ENCODE measurements at regions not wholly inside any gene's neighbourhood (a gene's known extent, or its start where the extent isn't known, plus 50 kb on each side); places are given as distances from the start of the nearest gene placed in this dataset.

DNA sequence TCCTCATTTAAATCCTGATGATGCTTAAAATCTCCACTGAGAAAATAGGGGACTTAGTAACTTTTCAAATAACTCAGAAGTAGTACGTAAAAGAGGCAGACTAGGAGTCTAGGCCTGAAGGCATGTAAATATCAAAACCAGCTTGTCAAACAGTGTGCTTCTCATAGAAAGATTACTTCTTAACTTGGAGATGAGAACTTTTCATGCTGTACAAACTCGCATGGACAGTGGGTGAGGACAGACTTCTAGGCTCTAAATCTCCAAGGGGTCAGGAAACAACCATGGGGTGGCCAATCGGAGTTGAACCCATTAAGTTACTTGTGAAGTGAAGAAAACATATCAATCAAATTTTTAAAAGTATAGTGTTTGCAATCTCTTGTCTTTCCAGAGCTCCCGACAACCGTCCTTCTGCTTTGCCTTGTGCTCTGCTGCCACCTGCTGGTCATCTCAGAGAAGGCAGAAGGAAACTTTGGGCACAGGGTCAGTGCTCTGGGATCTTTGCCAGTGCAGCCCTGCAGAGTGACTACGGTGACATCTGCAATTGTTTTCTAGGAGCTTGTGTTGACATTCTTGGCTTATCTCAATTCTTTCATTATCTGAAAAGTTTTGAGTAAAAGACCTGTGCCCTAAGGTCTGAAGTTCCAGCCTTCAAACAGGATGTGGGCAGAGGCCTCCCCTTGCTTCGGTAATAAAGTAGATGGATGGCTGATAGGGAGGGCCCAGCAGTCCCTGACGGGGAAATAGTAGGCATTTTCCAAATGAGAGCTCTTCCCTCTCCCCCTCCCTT lies 105.1 kb upstream of the PDE4B start:
- DNase-seq: peak; percentile 66

DNA sequence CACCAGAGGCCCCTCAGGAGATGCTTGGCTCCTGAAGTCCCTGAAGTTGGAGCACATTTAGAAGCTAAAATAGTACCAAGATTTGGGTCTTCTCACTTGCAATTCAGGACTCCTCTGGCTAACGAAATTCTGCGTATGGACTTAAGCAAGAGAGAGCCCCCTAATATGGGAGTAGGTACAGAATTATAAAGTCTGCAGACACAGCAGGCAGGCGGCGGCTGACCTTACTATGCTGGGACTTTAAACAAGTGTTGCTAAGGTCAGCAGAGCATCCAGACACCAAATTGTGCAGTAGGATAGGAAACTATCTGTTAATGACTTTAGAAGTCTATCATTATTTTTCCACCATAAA lies 104.5 kb upstream of the PDE4B start:
- DNase-seq: no peak

DNA sequence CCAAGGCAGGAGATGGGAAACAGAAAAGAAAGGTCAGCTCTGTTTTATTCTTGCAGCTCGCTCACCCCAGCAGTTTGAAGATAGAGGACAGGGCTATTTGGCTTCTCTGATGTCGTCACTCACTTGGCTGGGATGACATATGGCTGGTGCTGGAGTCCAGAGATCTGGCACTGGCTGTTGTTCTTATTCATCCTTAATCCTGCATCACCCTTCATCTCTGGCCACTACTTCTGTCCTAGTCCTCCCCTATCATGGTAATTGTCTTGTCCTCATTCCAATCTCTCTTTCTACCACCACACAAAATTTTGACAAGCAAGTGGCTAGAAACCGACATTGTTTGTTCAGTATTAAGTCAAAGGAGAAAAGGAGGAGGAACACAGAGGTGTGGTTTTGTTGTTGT lies 103.8 kb upstream of the PDE4B start:
- DNase-seq: no peak

DNA sequence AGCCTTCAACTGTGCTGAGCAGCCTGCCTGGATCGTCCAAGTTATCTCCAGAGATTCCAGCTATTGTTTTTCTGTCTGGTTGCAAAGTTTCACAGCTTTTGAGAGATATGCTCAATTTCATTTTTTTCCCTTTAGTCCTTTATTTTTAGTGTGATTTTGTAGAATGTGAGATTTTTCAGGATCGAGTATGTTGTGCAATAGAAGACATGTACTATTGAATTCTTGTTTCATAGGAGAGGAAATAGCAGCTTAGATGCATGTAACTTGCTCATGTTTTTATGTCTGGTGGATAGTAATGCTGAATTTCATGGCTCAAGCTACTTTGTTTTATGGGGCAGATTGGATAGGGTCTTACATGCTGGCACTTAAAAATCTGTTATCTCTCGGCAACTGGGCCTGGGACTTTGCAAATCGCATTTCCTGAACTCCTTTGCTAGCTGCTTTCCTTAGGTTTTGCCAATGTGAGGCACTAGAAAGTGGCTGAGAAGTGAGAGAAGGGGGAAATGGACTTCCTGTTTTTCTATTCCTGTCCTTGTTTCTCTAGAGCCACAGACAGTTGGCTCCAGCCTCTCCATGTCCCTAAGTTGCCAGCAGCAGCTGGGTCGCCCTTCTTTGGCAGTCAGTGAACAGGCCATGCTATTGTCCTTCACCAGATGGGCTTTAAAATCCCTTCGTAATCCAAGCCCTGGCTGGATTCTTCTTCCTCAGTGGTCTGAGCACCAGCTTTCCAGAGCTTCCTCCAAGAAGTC lies 101.4 kb upstream of the PDE4B start:
- no peak for DNase-seq

DNA sequence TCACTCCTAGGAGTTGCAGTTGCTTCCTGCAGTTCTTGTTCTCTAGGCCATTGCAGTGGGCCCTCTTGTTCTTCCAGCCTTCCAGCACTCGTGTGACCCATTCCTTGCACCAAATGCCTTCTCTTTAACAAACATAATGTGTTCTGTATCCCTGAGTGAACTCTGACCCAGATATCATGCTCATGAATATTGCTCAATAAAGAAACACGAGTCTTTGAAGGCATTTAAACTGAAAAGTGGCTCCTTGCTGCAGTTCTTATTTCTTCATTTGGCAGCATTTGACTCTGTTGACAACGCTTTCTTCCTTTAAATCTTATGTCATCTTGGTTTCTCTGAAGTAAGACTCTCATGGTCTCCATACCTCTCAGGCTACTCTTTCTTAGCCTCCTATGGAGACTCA lies 100.7 kb upstream of the PDE4B start:
- DNase-seq: no peak

DNA sequence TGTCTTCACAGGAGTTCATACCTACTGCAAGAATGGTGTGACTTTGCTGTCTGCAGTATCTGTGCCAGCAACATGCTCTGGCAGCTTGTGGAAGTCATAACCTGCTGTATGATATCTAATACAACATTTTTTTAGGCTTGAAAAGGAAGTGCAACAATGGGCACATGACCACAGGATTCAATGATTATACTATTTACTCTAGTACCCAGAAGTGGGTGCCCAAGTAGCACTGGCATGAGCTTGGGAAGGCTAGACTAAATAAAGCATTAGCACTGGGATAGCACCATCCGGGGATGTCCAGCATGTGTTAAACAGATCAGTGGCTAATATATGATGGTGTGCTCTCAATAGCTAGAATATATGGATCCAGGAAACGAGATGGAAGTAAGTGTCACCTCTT lies 98.6 kb upstream of the PDE4B start:
- DNase-seq: no peak

DNA sequence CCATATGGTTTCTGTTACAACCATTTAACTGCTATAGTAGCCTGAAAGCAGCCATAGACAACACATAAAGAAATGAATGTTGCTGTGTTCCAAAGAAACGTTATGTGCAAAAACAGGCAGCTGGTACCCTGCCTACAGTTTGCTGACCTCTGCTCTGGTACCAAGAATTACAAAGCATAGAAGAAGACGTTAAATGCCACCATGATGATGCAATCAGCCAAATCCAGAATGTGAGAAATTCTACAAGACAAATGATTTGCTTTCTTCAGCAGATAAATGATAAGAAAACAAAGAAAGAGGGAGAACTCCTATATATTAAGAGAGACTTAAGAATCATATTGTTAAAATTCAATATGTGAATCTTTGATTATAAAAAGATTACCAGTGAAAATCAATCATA lies 97.8 kb upstream of the PDE4B start:
- DNase-seq: no peak

DNA sequence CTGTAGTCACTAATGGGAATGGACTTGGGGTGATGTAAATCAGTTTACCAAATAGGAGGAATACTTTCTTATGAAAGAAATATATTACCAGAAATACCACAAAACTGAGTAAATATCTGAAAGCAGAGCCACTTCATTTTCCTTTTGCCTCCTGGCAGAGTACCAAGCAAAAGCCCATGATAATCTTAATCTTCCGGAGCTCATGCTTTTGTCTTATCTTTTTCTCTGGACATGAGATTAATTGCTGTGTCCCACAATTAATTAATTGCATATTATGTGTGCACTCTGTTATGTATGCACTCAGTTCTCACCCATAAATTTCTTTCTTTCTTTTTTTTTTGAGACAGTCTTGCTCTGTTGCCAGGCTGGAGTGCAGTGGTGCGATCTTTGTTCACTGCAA lies 94.1 kb upstream of the PDE4B start:
- DNase-seq: no peak

DNA sequence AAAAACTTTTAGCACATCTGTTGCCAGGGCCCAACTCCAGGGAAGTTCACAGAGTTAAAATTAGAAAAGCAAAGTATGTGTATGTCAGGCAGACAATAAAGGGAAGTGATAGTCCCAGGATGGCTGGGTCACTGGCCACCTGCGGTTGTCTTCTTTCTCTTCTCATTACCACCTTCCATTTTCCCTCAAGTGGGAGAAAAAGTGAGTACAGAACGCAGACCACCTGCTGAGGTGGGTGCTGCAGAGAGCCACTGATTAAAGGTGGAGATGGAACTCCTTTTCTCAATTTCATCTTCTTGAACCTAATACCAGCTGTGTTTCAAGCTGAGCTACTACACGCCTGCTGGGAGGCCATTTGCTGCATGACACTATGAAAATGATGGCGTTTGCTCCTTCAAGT lies 88.8 kb upstream of the PDE4B start:
- no peak for DNase-seq

DNA sequence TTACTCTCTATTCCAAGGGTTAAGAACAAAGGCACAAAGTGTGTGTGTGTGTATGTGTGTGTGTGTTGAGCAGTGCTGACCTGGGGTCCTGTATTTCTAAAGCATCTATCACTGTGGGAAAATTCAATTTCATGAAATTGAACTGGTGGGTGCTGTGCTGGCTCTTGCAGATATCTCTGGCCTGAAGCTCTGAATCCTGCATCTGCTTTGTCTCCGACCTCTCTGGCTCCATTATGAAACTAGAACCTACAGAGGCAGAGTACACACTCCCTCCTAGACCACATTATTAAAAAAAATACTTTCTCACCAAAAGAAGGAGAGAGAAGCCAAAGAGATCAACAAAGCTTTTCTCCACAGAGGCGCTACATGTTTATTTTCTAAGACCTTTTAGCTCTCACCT lies 88.4 kb upstream of the PDE4B start:
- no peak for DNase-seq

DNA sequence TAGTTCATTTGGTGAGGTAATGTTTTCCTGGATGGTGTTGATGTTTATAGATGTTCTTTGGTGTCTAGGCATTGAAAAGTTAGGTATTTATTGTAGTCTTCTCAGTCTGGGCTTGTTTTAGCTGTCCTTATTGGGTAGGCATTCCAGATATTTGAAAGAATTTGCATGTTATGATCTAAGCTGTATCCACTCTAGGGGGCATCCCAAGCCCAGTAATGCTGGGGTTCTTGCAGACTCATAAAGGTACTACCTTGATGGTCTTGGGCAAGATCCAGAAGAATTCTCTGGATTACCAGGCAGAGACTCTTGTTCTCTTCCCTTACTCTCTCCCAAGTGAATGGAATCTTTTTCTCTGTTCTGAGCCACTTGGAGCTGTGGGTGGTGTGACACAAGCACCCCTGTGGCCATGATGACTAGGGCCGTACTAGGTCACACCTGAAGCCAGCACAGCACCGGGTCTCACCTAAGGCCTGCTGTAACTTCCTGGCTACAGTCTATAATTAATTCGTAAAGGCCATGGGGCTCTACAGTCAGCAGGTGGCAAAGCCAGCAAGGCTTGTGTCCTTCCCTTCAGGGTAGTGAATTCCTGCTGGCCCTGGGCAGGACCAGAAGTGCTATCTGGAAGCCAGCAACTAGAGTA lies 74.8 kb upstream of the PDE4B start:
- DNase-seq: no peak

DNA sequence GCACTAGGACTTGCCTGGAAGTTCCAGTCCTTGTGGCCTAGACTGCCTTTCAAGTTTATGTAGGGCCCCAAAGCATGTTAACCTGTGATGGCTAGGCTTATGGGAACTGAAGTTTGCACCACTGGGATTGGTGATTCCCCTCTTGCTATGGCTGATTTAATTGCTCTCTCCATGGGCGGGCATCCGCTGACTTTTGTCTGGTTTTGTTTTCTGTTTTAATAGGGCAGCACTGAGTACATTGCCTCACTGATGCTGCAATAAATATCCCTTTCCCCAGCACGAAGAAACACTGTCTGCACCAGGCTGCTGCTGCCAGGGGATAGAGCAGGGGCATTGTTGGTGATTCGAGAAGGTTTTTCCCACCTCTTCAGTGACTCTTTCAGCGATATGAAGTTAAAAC lies 73.3 kb upstream of the PDE4B start:
- DNase-seq: no peak

DNA sequence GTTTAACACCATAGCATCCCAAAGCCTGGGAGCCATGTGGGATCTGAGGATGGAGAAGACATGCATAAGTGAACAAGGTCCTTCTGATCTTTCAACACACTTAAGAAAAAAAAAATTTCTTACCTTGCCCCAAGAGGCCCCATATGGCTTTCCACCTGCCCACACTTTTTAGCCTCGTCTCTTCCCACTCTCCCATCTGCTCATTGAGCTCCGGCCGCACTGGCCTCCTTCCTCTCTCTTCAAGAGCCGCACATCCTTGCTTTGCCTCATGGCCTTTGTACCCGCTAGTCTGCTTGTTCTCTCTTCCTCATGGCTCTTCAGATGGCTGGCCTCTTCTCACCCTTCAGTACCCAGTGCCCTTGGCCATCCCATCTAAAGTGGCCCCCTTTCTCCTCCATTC lies 70.2 kb upstream of the PDE4B start:
- no peak for DNase-seq

DNA sequence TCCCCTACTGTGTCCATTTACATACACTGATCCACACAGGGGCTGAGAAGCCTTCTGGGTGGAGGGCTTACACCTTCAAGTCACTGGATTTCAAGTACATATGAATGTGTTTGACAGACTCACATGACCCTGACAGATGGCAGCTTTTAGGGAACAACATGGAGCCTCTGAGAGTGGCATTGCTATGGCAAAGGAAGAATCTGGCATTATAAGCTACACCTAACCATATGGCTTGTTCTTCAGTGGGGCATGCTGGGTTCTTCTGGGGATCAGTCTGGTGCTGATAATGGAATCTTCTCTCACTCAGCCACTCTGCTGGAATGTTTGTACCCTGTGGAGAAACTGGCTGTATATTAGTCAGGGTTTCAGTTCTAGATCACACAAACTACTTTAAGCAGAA lies 68.5 kb upstream of the PDE4B start:
- no peak for DNase-seq

DNA sequence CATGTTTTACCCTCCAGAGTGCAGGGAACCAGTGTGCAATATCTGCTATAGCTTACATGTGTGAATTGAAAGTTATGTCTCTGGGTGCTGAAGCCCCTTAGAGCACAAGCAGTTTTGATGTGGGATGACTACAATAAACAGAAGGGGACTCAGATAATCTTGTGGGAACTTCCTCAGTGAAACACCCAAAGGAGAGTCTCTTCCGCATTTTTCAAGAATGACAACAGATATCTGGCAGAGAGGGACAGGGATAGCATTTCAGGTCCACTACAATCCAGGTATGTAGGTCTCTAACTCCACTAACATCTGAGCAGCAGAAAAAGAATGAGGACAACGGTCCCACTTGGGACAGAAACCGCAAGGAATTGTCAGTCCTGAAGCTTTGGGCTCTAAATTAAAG lies 67.6 kb upstream of the PDE4B start:
- DNase-seq: no peak

DNA sequence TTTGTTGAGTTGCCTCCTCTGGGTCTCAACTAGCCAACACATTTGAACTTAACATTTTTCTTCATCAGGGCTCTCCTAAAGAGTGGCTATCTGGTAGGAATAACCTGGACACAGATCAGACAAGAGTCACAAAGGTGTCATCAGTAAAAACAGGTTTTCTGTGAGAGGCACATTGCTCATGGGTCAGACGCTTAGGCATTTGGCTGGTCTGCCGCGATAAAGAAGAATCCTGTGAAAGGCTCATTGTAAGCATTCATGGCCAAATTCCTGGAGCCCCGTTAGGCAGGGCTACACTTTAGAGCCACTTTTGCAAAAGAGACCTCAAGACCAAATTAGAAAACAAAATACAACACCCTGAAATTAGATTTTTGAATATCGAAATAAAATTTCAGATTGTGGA lies 64.2 kb upstream of the PDE4B start:
- no peak for DNase-seq

DNA sequence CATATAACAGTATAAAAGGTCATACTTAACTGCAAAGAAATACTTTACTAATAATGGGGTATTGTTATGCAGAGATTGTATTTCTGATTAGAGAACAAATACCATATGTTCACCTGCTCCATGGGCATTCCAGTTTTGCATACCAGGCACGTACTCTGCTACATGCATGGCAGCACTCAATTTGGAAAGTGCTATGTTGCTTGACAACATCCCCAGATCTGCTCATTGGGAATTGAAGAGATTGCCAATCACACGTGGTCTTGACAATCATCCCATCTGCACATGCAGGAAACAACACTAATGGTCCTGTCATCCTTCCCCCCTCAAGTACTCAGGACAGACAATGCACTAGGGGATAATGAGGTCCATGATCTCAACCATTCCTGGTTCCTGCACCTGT lies 63.4 kb upstream of the PDE4B start:
- DNase-seq: no peak

DNA sequence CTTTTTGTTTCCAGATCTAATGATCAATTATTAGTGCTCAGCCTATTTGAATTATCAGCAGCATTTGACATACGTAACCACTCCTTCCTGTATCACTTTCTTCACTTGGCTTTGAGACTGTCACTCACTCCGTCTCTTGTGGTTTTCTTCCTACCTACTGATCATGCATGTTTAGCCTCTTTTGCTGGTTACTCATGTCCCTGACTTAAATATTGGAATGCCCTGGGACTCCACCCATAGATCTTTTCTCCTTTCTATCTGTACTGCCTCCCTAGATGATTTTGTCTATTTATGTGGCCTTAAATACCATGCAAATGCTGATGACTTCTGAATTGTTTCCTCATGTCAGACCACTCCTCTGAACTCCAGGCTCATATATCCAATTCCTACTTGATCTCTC lies 57.7 kb upstream of the PDE4B start:
- DNase-seq: no peak

DNA sequence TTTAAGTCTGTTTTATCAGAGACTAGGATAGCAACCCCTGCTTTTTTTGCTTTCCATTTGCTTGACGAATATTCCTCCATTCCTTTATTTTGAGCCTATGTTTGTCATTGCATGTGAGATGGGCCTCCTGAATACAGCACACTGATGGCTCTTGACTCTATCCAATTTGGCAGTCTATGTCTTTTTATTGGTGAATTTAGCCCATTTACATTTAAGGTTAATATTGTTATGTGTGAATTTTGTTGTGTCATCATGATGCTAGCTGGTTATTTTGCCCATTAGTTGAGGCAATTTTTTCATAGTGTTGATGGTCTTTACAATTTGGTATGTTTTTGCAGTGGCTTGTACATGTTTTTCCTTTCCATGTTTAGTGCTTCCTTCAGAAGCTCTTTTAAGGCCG lies 50.7 kb upstream of the PDE4B start:
- no peak for DNase-seq
